ENCODE measurements at regions not wholly inside any gene's neighbourhood (a gene's known extent, or its start where the extent isn't known, plus 50 kb on each side); places are given as distances from the start of the nearest gene placed in this dataset.

DNA sequence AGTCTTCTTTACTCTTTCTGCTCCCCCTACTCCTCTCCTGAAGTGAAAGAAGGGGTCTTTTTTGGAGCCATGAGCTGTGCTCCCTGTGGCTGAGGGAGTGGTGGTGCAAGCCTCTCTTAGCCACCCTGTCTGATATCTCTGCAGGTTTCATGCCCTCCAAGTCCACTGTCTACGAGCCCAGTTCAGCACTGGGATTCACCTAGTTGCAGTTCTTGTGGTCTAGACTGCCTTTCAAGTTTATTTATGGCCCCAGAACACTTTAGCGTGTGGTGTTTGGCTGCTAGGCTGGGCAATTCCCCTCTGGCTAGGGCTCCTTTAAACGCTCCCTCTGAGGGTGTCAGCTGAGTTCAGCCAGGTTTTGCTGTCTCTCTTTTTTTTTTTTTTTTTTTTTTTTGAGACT is 908.6 kb downstream of the TRHDE start:
- TF ChIP-seq, protein P1, sequence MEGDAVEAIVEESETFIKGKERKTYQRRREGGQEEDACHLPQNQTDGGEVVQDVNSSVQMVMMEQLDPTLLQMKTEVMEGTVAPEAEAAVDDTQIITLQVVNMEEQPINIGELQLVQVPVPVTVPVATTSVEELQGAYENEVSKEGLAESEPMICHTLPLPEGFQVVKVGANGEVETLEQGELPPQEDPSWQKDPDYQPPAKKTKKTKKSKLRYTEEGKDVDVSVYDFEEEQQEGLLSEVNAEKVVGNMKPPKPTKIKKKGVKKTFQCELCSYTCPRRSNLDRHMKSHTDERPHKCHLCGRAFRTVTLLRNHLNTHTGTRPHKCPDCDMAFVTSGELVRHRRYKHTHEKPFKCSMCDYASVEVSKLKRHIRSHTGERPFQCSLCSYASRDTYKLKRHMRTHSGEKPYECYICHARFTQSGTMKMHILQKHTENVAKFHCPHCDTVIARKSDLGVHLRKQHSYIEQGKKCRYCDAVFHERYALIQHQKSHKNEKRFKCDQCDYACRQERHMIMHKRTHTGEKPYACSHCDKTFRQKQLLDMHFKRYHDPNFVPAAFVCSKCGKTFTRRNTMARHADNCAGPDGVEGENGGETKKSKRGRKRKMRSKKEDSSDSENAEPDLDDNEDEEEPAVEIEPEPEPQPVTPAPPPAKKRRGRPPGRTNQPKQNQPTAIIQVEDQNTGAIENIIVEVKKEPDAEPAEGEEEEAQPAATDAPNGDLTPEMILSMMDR (IDR thresholded peaks at IDR 0.05) = no peak
- TF ChIP-seq POLR2A (IDR thresholded peaks at IDR 0.05) = no peak

Measured in suprapubic skin (tissue), 3 donors.